NCI-H1694 (cell line): ENCODE measurements at regions not wholly inside any gene's neighbourhood (a gene's known extent, or its start where the extent isn't known, plus 50 kb on each side); places are given as distances from the start of the nearest gene placed in this dataset.
"Not testable (repeated sequence)": the region's sequence is repeated elsewhere in the genome, so short reads cannot be mapped to it uniquely, and the experiment has no call there.

ENCODE experiments used
- DNase-seq: peaks from one replicate; lab custom pipeline; 2025; lab: John Stamatoyannopoulos, UW

DNA sequence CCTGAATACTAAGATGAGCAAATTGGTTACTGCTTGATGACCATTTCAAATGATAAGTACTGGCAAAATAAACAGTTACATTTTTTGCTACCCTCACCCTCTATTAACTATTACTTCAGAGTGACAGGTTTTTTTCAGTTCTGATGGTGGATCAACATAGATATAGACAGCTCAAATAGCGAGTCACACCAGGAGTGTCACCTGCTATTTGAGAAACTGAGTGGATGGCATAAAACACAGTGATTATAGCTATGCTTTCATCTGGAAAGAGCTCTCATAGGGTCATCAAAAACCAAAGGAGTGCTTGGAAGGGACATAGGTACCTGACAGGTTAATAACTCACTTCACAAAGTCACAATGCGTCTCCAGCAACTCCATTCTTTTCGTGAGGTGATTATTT lies 244.5 kb upstream of the C9orf72 start:
- no peak for DNase-seq

DNA sequence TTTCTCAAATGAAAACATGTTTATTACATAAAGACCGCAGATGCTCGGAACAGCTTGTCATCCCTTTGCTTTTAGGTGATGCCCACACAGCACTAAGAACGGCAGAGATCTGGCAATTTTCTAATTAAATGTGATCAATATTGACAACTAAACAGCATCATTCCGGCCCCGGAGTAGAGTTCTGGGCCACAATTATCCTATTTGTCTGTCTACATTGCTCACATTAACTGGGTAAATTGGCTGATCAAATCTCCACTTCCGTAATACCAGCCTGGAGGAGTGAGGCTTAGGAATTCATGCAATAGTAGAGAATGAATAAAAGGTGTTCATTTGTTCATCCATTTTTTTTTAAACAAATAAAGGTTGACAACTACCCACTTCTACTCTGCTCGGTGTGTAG lies 245.1 kb upstream of the C9orf72 start:
- DNase-seq: no peak

DNA sequence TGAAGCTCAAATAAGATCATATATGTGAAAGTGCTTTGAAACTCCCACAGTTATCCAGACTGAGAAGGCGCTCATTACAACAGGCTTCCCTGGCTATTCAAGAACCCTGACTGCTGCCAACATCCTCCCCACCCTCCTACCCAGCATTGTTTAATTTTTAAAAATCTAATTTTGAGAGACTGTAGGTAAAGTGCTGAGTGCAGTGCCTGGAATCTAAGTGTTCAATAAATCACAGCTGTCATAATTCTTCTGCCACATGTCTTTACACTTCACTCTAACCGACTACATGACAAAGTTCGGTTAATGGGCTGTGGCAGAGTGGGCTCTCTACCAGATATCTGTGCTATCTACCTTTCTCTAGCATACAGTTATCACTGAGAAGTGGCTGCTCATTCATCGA lies 255.6 kb upstream of the C9orf72 start:
- DNase-seq: no peak

DNA sequence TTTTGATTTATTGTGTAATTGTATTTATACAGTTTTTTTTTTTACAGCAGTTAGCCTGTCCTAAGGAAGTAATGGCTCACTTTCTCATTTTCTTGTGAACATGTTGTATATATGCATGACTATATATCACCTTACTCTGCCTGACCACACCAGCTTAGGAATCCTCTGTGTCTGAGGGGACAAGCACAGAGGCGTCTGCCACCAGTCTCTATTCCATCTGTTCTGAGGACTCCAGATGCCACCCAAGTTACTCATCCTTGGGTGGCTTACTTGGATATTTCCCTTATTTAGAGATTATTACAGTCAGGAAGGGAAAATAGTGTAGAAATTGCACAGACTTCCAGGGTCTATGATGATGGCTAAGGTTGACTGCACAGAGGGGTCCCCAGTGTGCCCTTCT lies 256.3 kb upstream of the C9orf72 start:
- no peak for DNase-seq

DNA sequence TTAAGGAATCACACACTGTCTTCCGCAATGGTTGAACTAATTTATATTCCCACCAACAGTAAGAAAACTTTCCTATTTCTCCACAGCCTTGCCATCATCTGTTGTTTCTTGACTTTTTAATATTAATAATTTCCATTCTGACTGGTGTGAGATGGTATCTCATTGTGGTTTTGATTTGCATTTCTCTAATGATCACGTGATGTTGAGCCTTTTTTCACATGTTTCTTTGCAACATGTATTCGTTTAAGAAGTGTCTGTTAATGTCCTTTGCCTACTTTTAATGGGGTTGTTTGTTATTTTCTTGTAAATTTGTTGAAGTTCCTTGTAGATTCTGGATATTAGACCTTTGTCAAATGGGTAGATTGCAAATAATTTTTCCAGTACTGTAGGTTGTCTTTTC lies 258.8 kb upstream of the C9orf72 start:
- not testable (repeated sequence) for DNase-seq

DNA sequence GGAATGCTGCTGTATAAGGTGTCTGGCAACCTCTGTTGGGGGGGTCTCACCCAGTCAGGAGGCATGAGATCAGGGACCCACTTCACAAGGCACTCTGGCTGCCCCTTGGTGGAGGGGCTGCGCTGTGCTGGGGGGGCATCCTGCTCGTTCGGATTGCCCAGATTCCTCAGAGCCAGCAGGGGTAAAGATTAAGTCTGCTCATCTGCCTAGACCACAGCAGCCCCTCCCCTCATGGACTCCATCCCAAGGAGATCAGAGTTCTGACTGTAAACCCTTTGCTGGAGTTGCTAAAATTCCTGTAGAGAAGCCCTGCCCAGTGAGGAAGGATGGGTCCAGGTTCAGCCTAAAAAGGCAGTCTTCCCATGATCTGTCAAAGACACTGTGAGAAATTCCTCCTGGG lies 262.0 kb upstream of the C9orf72 start:
- no peak for DNase-seq

DNA sequence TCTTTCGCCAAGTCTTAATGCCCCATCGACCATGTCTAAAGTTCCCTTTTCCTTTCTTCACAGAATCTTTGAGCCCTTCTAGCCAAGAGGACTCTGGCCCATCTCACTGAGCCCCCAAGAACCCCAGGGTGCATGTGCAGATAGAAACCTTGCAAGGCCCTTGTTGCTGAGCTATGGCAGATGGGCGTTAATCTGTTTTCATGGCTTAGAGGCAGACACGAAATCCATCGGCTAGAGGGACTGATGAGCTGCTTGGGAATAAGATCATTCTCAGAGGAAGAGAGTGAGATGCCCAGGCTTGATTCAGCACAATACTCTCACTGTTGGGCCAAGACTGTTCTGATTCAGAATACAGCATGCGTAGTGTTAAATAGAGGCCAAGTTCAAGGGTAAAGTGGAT lies 262.5 kb upstream of the C9orf72 start:
- no peak for DNase-seq

DNA sequence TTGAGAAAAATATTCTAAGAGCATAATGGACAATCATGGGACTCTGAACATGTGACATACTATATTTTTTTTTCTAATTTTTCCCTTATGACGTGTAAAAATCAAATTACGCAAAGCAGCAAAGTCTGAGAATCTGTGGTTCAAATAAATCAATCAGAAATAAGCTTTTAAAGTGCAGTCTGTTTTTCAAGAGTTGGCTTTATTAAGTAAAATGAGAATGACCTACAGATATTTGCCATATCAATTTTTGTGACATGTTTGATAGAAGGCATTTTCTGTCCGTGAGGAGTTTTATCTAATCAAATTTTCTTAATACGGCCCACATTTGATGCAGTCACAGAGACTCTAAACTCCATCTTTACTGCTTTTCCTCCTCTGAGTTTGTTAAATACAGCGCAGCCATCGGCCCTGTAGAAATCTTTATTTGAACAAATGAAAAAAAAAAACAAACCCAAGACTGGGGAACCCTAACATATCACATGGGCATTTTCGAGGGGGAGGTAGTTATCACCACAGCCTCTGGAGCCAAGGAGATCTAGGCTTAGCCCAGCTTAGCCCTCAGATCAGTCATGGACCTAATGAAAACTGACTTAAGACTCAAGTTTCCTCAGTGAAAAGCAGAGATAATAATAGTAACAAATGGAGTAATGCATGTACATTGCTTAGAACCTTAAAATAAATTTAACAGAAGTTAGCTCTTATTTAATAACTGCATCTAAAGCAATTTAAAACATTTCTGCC lies 263.6 kb upstream of the C9orf72 start:
- DNase-seq: no peak

DNA sequence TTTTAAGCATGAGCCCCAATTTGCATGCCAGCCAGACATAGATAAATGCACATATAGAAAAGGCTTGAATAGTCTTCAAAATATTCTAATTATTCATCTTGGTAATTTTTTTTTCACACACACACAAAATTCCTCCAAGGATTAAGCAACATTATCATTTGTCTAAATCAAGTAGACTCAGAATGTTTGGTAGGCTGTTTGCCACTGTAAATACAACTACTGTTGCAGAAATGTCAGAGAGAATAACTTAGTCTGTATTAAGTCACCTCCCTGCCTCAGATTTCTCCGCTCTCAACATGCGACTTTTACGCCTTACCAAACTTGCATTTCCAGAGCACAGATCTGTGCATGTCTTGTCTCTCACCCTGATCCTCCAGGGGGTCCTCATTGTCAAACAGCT lies 265.6 kb upstream of the C9orf72 start:
- no peak for DNase-seq

DNA sequence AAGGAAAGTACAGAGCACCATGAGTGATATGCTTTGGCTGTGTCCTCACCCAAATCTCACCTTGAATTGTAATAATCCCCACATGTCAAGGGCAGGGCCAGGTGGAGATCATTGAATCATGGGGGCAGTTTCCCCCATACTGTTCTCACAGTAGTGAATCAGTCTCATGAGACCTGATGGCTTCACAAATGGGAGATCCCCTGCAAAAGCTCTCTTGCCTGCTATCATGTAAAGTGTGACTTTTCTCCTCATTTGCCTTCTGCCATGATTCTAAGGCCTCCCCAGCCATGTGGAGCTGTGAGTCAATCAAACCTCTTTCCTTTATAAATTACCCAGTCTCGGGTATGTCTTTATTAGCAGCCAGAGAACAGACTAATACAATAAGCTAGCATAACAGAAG lies 266.5 kb upstream of the C9orf72 start:
- not testable (repeated sequence) for DNase-seq

DNA sequence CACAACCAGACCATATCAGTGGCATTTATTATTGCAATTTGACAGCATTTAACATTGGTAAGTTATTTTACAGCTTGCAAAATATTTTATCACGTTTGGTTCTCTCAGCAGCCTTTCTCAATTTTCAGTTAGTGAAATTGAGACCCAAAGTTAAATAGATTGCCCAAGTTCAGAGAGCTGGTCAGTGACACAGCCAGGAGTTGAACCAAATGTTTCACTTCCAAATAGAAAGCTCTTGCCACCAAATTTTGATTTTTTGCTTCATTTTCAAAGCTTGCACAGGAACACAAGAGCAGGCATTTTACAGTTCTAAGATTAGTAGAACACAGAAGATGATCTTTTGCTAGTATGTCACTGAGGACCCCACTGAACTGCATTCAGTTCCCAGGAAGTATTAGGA lies 271.5 kb upstream of the C9orf72 start:
- DNase-seq: no peak

DNA sequence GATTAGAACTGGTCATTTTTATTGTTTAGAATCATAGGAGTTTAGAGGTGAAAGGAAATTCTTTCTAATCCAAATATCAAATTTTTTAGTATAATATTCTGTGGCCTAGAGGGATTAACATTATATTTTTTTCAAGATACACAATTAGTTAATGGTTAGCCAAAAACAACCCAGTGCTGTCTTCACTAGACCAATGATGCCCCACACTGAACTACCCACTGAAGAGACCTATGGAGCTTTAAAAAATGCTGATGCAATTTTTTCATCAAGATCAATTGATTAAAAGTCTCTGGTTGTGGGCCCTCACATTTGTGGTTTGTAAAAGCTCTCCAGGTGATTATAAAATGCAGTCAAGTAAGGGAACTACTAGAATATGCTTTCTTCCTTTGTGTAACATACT lies 274.1 kb upstream of the C9orf72 start:
- DNase-seq: no peak

DNA sequence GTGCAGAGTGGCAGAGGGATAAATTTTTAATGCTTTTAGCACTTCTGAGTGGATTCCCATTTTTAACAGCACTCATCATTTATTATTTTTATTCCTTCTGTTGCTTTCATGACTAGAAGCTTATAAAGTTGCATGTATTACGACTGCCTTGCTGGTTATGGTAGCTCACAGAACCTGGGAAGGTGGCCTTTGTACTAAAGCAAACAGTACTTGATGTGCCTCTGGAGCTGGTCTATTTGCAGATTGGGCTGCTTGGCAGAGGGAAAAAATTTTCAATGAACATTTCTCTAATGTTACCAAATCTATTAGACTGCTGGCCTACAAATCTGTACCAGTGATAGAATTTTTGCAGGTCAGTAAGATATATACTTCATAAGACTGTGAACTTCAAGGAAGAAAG lies 274.5 kb upstream of the C9orf72 start:
- DNase-seq: no peak

DNA sequence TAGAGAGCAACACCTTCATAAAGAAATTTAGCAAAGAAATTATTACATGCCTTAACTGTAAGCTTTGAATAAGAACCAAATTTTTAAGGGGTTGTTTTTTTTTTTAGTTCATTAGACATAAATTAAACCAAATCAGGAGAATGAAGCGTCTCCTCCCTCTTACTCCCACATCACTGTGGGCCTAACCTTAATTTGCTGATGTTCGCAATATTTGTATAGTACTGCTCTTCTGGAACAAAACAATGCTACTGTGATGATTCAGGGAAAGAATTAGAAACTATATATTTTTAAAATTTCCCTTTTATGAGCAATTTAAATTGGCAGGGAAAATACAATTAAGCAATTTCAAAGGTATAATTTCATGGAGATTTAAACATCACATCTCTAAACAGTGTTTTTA lies 275.0 kb upstream of the C9orf72 start:
- DNase-seq: no peak

DNA sequence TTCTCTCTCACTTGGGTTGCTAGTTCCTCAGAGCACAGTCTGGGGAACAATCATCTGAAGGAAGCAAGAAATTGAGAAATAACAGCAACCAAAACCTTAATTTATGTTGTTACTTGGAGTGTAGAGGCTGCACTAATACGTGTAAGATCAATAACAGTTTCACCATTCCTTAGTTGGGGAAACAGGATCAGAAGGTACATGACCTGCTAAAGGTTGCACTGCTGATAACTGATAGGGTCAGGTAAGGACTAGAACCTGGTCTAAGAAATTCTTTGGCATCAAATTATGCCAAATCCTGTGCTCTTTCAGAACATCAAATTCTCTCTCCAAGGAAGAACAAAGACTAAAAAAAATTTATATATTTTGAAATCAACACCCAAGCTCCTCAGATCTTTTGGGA lies 278.6 kb upstream of the C9orf72 start:
- no peak for DNase-seq

DNA sequence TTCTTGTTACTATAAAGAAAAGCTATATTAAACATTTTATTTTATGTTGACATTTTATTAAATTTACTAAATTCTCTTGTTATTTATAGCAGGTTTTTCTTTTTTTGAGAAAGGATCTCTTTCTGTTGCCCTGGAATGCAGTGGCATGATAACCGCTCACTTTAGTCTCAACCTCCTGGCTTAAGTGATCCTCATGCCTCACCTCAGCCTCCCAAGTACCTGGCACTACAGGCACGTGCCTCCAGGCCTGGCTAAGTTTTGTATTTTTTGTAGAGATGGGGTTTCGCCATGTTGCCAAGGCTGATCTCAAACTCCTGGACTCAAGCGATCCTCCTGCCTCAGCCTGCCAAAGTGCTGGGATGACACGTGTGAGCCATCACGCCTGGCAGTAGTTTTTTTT lies 280.2 kb upstream of the C9orf72 start:
- no peak for DNase-seq

DNA sequence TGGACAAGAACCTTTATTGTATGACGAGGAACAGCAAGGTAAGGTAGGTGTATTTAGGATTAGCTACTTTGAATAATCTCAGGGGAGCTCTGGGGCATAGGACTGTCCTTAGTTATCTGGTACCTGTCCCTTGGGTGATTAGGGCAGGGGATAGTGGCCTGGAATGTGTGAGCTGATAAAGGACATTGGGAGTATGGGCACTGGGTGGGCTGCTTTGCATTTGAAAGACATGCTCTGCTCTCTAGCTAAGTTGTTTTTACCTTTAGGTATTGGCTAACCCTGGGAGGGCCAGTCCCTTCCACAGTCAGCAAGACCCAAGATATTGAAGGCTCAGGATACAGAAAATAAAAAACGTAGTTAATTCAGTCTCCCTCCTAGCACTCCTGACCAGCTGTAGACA lies 282.8 kb upstream of the C9orf72 start:
- no peak for DNase-seq

DNA sequence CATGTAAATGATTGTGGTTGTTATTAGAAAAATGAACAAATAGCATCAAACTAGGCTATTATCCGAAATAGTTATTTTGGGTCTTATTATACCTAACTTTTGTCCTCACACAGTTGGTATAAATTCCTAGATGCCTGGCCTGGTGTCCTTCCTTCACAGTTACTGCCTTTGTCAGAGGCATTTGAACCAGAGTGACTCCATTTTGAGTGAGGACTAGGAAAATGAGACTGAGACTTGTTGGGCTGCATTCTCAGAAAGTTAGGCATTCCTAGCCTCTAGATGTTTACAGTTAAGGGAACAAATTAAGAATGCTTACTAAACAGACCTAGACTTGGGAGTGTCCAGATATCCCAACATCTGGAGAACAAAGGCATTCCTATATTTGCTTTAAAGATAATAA lies 283.5 kb upstream of the C9orf72 start:
- no peak for DNase-seq

DNA sequence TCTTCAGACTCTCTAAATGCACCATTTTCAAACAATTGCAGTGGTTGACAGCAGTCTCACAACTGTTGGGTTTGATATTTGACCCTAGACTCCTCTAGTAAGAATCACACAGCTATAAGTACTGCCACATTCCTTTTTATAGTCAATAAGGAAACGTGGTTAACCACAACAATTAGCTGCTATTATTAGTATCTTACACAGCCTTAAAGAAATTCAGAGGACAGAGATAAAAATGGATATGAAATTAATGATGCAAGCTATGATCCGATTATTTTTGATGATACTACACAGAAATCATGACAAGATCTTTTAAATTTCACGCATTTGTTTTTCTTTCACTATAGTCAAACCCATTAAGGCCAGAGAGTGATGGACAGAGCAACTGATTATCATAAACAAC lies 288.6 kb upstream of the C9orf72 start:
- no peak for DNase-seq

DNA sequence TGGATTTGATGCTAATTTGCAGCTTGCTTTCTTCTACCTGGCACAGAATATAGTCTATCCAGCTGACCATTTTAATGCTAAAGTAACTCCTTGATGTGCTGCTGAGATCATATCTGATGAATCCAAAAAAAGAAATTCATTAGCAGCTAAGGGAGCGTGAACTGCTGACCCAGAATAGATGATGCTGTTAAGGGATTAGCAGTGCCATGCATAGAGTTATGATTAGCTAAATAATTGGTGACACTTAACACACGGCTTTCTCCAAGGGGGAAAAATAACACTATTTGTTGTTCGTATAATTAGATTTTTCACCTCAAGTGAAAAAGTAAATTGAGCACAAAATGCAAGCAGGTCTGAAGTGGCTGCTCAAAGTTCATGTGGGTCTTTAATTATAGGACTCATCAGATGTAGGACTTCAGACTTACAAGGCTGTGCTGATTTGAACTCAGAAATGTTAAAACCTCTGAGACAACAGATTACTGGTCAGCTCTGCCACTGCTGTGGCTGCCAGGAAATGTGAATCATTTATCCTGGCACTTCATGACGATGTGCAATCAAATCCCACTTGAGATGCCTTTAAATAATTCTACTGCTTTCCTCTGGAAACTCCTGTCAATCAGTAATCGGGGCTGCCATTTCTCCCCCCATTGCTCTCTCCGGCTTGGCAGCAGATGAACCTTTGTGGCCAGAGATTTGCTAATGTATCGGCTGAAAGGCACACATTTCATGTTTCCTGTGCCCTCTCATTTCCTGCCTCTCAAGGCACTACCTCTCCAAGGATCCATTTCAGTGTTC lies 291.6 kb upstream of the C9orf72 start:
- no peak for DNase-seq

DNA sequence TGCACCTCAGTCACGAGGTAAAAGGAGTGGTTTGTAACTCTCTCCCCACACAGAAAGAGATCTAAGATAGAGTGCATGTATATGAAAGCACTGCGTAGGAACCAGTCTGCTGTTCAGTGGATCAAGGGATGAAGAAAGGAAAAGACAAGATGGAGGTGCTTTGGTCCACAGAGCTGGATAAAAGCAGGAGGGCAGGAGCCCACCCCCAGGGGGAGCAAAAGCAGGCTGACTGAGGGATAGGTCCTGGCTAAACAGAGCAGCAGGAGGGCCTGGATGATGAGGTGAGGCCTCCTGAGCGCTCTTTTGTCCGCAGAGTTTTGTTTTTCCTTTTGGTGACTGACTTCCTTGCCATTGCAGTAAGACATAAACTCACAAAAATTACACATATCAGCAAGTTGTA lies 293.5 kb upstream of the C9orf72 start:
- DNase-seq: no peak

DNA sequence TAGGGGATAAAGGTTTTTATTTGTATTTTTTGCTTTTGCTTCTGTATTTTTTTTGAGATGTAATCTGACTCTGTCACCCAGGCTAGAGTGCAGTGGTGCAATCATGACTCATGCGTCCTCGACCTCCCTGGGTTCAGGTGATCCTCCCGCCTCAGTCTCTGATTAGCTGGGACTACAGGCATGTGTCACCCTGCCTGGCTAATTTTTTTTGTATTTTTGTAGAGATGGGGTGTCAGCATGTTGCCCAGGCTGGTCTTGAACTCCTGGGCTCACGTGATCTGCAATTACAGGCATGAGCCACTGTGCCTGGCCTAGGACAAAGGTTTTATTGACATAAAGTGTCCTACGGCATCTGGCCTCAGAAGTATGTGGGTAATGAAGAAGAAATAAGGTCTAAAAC lies 297.1 kb upstream of the C9orf72 start:
- no peak for DNase-seq

DNA sequence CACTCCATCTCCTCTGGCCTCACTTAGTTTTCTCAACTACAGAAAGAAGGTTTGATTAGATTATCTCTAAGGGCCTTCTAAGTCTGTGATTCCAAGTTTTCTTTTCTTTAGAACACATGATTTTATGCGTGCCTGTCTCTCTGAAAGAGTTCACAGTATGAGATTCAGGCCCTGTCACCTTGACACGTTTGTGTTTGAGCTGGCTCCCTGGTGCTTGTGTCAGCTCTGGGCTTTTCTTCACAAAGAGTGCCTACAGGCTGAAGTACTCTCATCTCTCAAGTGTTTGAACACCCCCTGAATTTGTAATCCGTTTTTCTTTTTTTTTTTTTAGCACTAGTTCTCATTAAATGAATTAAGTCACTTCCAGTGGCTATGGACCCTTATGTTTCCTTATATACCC lies 306.9 kb upstream of the C9orf72 start:
- no peak for DNase-seq

DNA sequence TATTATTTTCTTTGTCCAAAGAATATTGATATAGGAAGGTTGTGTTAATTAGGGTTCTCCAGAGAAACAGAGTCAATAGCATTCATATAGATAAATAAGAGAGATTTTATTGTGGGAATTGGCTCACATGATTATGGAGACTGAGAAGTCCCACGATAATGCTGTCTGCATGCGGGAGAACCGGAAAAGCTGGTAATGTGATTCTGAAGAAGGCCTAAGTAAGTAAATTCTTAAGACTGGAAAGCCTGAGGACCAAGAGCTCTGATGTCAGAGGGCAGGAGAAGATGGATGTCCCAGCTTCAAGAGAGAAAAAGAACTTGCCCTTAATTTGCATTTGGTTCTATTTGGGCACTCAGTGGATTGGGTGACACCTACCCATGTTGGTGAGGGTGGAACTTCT lies 307.4 kb upstream of the C9orf72 start:
- no peak for DNase-seq
